GM18951 (cell line): ENCODE measurements at regions not wholly inside any gene's neighbourhood (a gene's known extent, or its start where the extent isn't known, plus 50 kb on each side); places are given as distances from the start of the nearest gene placed in this dataset.

ENCODE experiments used
- POLR2A ChIP-seq: IDR thresholded peaks from 4 replicates; pipeline ENCODE4 v1.6.1; 2011; ENCODE audit warnings: mild to moderate bottlenecking; ENCODE audit not compliant: insufficient read length, insufficient read depth; ENCODE audit errors: extremely low read depth
- in situ Hi-C: fragments of 300-500 bp; cut with MboI; formaldehyde crosslinking; loops from one replicate; pipeline ENCODE4 v1.12.0; 2022; ENCODE audit warnings: low sequenced_read_pairs, mixed read lengths, inconsistent platforms; ENCODE audit not compliant: unreplicated experiment

DNA sequence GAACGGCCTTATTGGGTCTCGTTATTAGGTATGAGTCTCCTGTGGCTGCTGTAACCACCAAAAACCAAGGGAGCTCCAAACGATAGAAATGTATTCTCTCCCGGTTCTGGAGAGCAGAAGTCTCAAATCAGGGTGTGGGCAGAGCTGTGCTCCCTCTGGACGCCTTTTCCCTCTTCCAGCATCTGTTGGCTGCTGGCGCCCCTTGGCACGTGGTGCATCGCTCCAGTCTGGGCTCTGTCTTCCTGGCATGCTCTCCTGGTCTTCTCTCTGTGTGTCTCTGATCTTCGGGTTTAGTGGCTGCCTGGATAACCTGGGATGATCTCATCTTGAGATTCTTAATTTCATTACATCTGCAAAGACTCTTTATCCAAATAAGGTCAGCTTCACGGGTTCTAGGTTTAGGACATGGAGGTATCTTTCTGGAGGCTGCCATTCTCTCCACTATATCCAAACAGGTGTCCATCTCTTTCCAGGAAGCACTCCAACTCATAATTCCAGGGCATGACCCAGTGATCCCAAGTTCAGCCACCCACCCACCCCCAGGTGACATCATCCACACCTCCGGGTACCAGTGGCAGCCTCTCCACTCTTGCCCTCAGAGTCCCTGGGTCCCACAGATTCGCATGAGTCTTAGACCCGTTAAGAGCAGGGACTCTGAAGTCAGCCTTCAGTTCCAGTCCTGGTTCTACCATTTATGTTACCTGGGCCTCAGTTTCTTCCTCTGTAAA lies 145.5 kb upstream of the FOXF1 start:
- TF ChIP-seq POLR2A, result no peak
- in situ Hi-C loops, result no loop called here

DNA sequence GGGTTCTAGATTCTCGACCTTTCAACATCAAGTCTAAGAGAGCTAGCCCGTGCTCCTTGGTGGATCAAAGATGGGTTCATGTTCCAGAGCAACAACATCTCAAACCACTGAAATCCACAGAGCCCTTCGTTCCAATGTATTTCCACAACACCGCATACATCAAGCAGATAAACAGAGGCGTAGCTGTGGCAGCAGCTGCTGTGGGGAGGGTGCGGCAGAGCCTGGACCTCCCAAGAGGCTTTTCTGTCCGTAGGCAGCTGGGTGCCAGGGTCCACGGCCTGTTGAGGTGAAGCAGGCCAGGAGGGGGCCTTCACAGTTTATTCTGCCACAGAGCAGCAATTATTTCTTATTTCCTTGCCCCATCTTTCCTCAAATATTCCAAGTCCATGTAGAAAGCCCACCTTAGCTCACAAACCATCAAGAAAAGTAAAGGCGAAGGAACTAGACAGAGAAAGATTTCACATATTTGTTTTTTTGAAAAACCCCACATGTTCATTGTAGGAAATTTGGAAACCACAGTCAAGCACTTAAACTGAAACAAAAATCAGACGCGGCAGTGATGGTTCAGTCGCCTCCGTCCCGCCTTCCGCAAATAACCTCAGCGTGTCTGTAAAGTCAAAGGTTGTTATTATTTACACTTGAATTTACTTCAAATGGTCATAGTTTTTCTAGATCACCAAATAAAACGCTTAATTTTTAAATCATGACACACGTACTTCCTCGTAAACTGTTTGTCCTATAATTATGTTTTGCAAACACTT lies 144.6 kb upstream of the FOXF1 start:
- in situ Hi-C loops, result no loop called here
- no peak for TF ChIP-seq POLR2A

DNA sequence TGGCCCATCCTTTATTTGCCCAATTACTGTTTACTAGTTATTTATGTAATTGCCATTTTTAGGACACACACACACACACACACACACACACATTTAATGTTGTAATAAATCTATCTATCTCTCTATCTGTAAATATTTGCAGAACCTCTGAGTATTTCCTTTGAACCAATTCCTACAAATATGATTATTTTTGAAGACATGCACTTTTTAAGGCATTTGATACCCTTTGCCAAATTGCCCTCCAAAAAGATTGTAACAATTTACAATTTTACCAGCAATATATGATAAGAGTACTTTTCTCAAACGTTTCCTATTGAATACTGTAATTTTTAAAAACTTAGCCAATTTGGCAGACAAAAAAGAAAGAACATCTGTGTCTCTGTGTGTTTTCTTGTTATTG lies 143.8 kb upstream of the FOXF1 start:
- no peak for TF ChIP-seq POLR2A
- in situ Hi-C loops, result no loop called here

GRCh38 chr16:86367291-86368072 lies 142.8 kb upstream of the FOXF1 start:
- in situ Hi-C loops, result no loop called here
- TF ChIP-seq POLR2A, result no peak

- no peak for TF ChIP-seq POLR2A
- in situ Hi-C loops, result no loop called here
Measured at GRCh38 chr16:86368261-86368660, 142.1 kb upstream of the FOXF1 start.

DNA sequence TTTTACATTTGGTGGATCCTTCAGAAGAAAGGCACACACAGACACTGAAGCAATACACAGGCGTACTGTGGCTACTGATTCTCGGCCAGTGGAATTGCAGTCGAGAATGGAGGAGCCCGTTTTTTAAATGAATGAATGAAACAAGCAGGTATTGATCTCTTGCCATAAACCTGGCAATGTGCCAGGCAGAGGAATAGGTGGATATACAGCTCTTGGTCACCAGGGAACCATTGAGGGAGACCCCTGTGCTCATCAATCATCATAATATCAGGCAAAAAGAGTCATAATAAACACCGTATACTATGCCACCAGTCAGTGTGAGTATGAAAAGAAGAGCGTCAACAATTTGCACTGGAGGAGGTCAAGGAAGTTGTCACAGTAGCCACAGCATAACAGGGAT lies 140.3 kb upstream of the FOXF1 start:
- in situ Hi-C loops, result no loop called here
- no peak for TF ChIP-seq POLR2A

DNA sequence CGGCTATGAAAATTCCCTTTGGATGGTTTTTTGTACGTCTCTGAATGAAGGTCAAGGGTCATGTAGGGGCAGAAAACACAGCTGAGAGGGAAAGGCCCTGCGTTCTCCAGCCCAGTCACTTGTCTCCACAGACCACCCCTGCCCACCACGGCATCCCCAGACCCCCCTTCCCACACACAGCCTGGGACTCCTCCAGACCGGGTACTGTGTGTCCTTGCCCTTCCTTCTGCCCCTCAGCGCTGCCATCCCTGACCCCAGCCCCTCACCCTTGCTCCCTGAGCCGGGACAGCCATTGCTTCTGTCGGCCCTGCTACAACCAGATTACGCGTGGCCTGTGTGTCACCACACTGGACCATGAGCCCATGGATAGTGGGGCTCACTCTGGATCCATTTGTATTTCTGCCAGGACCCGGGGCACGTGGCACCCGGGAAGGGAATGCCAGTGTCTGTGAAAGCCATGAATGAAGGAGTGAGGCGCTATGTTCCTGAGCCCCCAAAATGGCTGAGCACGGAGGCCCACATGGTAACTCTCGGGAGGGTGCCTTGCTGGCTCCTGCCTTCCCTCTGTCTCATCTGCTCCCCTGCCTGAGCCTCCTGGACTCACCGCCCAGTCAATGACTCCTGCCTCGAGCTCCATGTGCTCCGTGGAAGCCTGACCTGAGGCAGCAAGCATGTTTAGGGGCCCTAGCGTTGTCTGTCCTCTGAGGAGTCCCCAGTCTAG lies 139.1 kb upstream of the FOXF1 start:
- no peak for TF ChIP-seq POLR2A
- in situ Hi-C loops, result no loop called here

DNA sequence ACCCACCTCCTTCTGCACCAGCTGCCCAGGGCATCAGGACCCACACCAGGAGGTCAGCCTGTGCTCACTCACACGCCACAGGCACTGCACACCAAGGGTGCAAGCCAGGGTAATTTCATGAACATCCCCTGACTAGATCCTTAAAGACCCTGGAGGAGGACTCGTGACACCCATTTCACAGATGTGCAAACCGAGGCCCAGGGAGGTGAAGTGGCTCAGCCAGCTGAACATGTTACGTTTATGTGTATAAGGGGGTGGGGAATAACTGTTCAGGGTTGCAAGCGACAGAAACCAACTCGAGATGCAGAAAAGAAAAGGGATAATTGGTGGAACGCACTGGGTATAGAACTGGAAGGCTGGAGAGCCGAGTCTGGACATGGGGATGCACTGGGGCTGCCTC lies 138.1 kb upstream of the FOXF1 start:
- in situ Hi-C loops, result no loop called here
- no peak for TF ChIP-seq POLR2A

DNA sequence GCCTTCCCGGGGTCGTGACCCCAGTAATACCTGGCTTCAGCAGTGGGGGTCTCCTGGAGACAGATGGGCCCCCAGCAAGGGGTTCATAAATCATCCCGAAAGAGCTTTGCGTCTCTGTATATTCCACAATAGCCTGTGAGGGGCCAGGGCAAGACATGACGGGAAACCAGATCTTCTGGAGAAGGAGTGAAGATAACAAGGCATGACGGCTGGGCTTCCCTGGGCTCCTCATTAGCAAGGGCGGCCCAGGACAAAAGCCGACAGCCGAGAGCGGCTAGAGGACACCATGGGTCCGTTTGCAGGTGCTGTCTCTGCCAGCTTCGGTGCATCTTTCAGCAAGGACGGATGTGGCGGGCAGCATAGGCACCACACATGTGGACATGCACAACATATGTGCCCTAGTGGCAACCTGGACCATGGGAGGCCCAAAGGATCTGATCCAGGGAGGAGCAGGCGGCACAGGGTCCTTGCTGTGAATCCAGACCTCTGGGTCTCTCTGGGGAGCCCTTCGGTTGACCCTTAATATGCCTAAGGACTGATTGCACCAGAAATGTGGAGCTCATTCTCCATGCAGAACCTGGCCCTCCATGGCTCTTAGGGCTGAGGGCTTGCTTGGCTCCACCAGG lies 136.9 kb upstream of the FOXF1 start:
- TF ChIP-seq POLR2A, result no peak
- in situ Hi-C loops, result no loop called here

GRCh38 chr16:86374603-86375130 lies 135.7 kb upstream of the FOXF1 start:
- in situ Hi-C loops, result no loop called here
- no peak for TF ChIP-seq POLR2A

DNA sequence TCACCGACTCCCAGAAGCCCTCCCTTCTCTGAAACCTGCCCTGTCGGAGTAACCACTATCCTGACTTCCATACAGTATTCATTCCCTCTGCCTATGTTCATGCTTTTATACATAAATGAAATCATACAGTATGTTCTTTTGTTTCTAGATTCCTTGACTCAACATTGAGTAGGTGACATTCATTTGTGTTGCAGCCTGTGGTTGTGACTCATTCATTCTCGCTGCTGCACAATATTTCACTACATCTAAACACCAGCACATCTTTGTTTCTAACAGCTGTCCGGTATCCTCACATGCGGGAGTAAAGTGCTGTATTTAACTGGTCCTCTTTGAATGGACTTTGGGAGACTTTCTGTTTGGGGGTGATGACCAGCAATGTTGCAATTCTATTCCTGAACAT lies 135.0 kb upstream of the FOXF1 start:
- in situ Hi-C loops, result no loop called here
- no peak for TF ChIP-seq POLR2A

GRCh38 chr16:86375851-86376250 lies 134.5 kb upstream of the FOXF1 start:
- in situ Hi-C loops, result no loop called here
- TF ChIP-seq POLR2A, result no peak
